ENCODE measurements at regions not wholly inside any gene's neighbourhood (a gene's known extent, or its start where the extent isn't known, plus 50 kb on each side); places are given as distances from the start of the nearest gene placed in this dataset.

DNA sequence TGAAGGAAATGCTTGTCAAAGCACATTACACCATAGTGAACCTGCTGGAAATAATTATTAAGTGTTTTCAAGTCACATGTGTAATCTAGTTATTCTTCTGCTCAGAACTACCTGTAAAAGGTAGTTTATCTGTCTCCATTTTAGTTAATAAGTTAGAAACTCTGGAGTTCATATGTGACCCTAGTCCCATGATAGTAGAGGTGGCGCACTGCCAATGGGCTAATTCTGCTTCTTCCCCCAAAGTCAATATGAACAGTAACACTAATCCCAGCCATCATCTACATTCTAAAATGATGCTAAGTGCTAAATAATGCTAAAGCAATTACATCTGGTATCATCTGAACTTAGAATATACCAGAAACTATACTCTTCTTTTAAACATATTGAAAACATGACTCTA lies 361.0 kb upstream of the NECTIN3 start:
- Mint-ChIP-seq H3K27ac (no peak overlapping the region), H3K4me1 (ENCODE audit: low read depth) (peaks cover 23% of the 10 kb centered on the region), H3K9me3 (no peaks in the 10 kb centered on the region), H3K27me3 (ENCODE audit: insufficient read depth) (no peaks in the 10 kb centered on the region), H3K4me3 (no peak overlapping the region), H3K36me3 (ENCODE audit: low read depth) (no peaks in the 10 kb centered on the region)
- DNase-seq: no peak
- TF ChIP-seq, protein P1, sequence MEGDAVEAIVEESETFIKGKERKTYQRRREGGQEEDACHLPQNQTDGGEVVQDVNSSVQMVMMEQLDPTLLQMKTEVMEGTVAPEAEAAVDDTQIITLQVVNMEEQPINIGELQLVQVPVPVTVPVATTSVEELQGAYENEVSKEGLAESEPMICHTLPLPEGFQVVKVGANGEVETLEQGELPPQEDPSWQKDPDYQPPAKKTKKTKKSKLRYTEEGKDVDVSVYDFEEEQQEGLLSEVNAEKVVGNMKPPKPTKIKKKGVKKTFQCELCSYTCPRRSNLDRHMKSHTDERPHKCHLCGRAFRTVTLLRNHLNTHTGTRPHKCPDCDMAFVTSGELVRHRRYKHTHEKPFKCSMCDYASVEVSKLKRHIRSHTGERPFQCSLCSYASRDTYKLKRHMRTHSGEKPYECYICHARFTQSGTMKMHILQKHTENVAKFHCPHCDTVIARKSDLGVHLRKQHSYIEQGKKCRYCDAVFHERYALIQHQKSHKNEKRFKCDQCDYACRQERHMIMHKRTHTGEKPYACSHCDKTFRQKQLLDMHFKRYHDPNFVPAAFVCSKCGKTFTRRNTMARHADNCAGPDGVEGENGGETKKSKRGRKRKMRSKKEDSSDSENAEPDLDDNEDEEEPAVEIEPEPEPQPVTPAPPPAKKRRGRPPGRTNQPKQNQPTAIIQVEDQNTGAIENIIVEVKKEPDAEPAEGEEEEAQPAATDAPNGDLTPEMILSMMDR (IDR thresholded peaks at IDR 0.05): no peak

DNA sequence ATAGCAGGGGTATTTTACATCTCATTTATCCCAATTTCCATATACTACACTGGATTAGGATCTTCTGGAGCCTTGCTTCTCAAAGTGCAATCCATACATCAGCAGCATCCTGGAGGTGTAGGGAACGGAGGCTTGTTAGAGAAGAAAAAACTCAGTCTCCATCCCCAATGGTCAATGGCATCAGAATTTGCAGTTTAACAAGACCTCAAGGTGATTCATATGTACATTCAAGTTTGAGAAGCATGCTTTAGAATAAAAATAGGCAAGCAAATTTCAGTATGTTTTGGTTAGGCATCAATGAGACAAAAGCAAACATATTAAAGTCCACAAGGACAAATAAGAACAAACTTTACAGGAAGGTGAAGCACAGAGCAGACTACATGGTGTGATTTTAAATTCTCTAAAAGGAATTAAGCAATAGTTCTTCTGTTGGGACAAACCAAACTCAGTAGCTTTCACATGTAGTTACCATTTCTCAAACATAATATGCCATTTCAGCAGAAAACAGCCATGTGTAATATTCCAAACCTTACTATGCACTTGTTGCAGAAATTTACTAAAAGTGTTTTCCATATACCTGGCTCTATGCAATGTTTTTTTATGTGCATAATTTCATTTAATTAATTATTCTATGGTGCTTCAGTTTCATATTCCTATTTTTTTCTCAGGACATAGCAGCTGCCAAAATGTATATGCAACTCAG lies 360.3 kb upstream of the NECTIN3 start:
- no peaks in the 10 kb centered on the region for H3K27me3 Mint-ChIP-seq (ENCODE audit: insufficient read depth)
- TF ChIP-seq, protein P1 (IDR thresholded peaks at IDR 0.05): no peak
- peaks cover 23% of the 10 kb centered on the region for H3K4me1 Mint-ChIP-seq (ENCODE audit: low read depth)
- no peak overlapping the region for H3K4me3 Mint-ChIP-seq
- no peaks in the 10 kb centered on the region for H3K36me3 Mint-ChIP-seq (ENCODE audit: low read depth)
- H3K9me3 Mint-ChIP-seq: no peaks in the 10 kb centered on the region
- no peak for DNase-seq
- no peak overlapping the region for H3K27ac Mint-ChIP-seq

DNA sequence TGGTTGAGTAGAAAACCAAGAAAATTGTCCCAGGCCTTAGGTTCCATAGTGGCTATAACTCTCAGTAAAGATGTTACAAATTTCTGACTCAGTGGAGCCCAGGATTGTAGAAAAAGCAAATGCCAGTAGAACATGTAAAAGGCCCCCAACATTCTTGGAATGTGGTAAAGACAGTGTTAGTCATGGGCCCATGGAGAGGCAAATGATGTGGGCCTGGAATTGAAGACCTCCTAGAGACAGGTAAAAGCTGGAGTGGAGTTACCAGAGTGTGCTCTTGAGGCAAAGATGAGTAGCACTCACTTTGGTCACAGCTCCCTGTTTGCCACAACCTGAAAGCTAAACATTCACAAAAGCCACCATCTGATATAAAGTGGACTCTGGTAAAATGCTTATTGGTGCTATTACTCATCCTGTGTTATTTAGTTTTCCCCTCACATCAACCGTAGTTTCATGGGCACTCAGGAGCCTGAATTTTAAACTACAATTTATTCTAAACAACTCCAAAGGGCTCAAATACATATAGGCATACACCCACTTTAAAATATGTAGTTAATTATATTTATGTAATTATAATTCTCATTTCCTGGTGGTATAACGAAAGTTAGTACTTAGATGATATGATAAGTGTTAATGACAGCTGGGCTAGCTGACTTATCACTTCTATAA lies 359.6 kb upstream of the NECTIN3 start:
- TF ChIP-seq, protein P1 (IDR thresholded peaks at IDR 0.05): no peak
- DNase-seq: no peak
- no peaks in the 10 kb centered on the region for H3K27me3 Mint-ChIP-seq (ENCODE audit: insufficient read depth)
- H3K9me3 Mint-ChIP-seq: no peaks in the 10 kb centered on the region
- H3K4me3 Mint-ChIP-seq: no peak overlapping the region; the same call in 1 of the 2 replicates
- no peaks in the 10 kb centered on the region for H3K36me3 Mint-ChIP-seq (ENCODE audit: low read depth)
- peaks cover 23% of the 10 kb centered on the region for H3K4me1 Mint-ChIP-seq (ENCODE audit: low read depth)
- no peak overlapping the region; the same call in 1 of the 2 replicates for H3K27ac Mint-ChIP-seq

DNA sequence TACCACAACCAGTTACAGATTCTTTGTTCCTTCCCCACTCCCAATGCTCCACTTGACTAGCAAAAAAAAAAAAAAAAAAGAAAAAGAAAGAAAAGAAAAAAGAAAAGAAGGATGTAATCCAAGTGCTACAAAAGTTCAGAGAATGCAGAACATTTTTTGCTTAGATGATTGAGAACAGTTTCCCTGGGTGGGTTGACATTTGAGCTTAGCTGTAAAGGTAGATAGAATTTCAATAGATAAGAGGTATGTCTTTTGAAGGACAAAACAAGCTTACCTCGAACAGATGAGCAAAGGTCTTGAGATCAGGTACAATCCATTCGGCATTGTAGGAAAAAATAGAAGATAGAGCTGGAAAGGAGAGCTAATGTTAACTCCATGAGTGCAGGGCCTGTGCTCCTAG lies 344.6 kb upstream of the NECTIN3 start:
- no peak for DNase-seq
- H3K9me3 Mint-ChIP-seq: no peaks in the 10 kb centered on the region
- no peak overlapping the region for H3K4me3 Mint-ChIP-seq
- TF ChIP-seq, protein P1 (IDR thresholded peaks at IDR 0.05): no peak
- H3K27me3 Mint-ChIP-seq (ENCODE audit: insufficient read depth): no peaks in the 10 kb centered on the region
- no peaks in the 10 kb centered on the region for H3K36me3 Mint-ChIP-seq (ENCODE audit: low read depth)
- no peak overlapping the region for H3K27ac Mint-ChIP-seq
- no peaks in the 10 kb centered on the region for H3K4me1 Mint-ChIP-seq (ENCODE audit: low read depth)

DNA sequence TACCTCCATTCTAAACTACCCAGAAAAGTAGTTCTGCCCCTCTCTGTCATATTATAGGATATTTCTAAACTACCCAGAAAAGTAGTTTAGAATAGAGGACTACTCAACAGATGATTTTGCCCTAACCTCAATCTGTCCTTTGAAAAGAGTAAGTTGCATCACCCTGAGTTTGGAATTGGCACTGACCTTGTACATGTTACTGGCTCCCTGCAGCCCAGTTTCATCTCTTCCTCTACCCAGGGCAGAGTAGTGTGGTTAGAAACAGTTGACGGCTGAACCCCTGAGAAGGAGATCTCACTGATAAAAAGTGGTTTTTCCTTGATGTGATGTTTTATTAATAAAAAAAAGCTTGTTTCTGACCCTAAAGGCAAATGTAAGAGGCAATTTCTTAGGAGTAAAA lies 340.5 kb upstream of the NECTIN3 start:
- DNase-seq: no peak
- no peaks in the 10 kb centered on the region for H3K27me3 Mint-ChIP-seq (ENCODE audit: insufficient read depth)
- H3K4me1 Mint-ChIP-seq (ENCODE audit: low read depth): no peaks in the 10 kb centered on the region
- TF ChIP-seq, protein P1 (IDR thresholded peaks at IDR 0.05): no peak
- H3K4me3 Mint-ChIP-seq: no peak overlapping the region
- H3K9me3 Mint-ChIP-seq: no peaks in the 10 kb centered on the region
- H3K27ac Mint-ChIP-seq: no peak overlapping the region
- no peaks in the 10 kb centered on the region for H3K36me3 Mint-ChIP-seq (ENCODE audit: low read depth)

All from HFFc6 (cell line).